Panc1 (cell line): ENCODE measurements at regions not wholly inside any gene's neighbourhood (a gene's known extent, or its start where the extent isn't known, plus 50 kb on each side); places are given as distances from the start of the nearest gene placed in this dataset.

Experiments used
- CTCF ChIP-seq: fragments of 450-650 bp; IDR thresholded peaks from 2 replicates; pipeline ENCODE4 v1.5.1; 2017; ENCODE audit warnings: mild to moderate bottlenecking
- REST ChIP-seq, 2 experiments: IDR thresholded peaks; 2 replicates each; pipeline ENCODE4 v1.6.1; 2011 to 2012; ENCODE audit warnings: low read depth in 2 of 2, control low read depth in 1 of 2, low read length in 1 of 2, mild to moderate bottlenecking in 1 of 2, moderate library complexity in 1 of 2; ENCODE audit not compliant: insufficient read depth in 1 of 2
- SIN3A ChIP-seq: IDR thresholded peaks from 2 replicates; pipeline ENCODE4 v1.6.1; 2012; ENCODE audit warnings: low read depth, mild to moderate bottlenecking, low read length, moderate library complexity, borderline replicate concordance; ENCODE audit not compliant: insufficient read depth
- TCF7L2 ChIP-seq: IDR thresholded peaks from 2 replicates; pipeline ENCODE4 v1.6.1; 2011; ENCODE audit warnings: mild to moderate bottlenecking, low read depth, low read length, inconsistent platforms

- no peak for TF ChIP-seq REST (IDR thresholded peaks at IDR 0.05; ENCODE audit: insufficient read depth in 1 of 2, low read depth in 2 of 2, low read length in 1 of 2)
- TF ChIP-seq CTCF, result no peak
- TF ChIP-seq SIN3A, result no peak
- no peak for TF ChIP-seq TCF7L2
Observed at GRCh38 chr14:95380350-95381042, 60.8 kb upstream of the CLMN start.
